Stimulated activated CD4-positive, alpha-beta T cell treated with anti-CD3 and anti-CD28 coated beads, Interleukin-4, amount 100 ng/mL, for 1 hour (primary cell): ENCODE measurements at regions not wholly inside any gene's neighbourhood (a gene's known extent, or its start where the extent isn't known, plus 50 kb on each side); places are given as distances from the start of the nearest gene placed in this dataset.

ENCODE experiments used
- DNase-seq: peaks from one replicate; pipeline ENCODE4 v3.0.0-alpha.2; 2020

DNA sequence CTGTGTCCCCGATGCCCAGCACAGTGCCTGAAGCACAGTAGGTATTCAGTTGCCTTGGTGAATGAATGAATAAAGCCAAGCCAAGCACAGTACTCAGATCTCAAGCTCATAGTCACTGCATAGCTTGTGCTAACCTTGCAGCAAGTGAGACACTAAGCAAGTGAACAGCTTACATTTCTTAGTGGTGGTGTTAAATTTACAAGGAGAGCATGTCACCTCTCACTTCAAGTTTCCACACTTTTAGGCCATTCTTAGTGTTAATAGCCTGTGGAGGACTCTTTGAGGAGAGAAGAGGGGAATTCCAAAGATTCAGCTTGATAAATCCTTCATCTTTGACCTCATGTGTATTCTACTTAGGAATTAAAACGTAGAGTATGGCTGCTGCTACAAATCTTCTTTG, 104.7 kb downstream of the C9orf152 start:
- DNase-seq = no peak

DNA sequence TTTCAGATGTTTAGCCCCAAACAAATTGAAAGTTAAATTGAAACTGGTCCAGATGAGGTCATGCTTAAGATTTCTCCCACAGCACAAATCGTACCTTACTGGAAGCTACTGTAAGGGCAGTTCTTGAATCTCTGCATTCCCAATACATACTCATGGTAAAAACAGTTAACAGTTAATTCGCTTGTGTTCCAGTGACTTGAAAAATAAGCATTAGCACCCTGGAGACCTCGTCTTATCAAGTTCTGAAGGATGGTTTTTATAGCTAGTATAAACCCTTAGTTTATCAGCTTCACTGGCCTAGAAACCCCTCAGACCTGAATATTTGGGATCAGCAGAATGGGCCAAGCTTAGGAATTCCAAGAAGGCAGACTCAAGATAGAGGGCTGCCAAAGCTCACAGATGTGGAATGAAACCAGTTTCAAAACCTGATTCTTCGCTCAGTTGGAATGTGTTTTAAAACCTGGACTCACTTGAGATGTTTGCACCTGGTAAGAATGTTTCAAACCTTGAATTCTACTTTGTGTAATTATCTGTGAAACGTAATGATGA, 103.6 kb downstream of the C9orf152 start:
- no peak for DNase-seq

DNA sequence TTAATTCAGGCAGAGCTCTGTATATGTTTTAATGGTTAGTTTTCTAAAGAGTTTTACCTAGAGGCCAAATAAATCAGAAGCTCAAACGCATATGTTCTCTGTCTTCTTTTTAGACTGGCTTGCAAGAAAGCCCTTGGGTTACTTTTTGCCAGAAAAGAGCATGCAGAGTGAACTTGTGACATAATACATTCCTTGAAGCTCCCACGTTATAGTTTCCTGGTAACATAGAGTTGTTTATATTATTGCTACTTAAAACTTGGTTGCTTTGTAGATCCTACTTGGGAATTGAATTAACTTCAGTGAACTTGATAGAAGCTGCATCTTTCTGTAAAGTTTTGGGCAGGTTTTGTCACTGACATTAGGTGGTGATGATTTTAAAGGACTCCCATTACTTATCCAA, 102.9 kb downstream of the C9orf152 start:
- no peak for DNase-seq

DNA sequence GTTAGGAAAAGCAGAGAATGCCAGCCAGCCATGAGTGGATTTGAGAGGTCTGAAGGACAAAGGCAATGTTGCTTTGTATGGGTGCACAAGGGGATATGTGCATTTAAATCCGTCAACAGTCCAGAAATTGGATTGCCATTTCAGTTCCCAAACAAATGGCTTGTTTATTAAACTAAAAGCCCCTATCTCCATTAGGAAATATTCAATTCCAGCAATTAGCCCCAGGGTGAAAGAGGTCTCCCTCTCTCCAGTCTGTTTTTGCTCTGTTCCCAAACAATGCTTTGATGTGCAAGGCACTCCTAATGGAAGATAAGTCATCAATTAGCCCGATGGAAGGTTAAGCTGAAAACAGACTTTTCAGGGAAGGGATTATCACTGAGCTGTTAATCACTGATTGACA, 101.3 kb downstream of the C9orf152 start:
- no peak for DNase-seq

DNA sequence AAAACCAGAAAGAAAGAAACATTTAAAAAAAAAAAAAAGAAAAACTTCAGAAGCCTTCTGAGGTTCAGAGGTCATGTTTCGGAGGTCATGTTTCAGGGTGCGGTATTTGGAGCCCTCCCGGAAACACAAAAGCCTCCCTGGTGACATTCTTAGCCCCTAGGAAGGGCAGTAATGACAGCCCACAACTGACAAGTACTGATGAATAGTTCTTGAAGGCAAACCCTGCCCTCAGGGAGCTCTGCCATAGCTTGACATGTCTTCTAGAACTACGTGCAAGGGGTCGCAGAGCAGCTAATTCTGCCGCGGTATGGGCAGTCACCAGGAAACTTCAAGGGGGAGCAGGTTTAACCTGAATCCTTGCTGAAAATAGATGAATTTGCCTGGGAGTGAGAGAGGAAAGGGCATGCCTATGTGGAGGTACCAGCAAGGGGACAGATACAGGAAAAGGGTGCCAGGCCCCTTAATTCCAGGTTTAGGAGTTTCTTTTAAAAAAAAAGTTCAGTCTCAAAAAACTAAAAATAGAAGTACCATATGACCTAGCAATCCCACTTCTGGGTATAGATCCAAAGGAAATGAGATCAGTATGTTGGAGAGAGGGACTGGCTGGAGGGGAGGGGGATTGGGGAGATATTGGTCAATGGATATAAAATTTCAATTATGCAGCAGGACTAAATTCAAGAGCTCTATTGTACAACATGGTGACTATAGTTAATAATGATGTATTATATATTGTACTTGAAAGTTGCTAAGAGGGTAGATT, 98.4 kb downstream of the C9orf152 start:
- no peak for DNase-seq

DNA sequence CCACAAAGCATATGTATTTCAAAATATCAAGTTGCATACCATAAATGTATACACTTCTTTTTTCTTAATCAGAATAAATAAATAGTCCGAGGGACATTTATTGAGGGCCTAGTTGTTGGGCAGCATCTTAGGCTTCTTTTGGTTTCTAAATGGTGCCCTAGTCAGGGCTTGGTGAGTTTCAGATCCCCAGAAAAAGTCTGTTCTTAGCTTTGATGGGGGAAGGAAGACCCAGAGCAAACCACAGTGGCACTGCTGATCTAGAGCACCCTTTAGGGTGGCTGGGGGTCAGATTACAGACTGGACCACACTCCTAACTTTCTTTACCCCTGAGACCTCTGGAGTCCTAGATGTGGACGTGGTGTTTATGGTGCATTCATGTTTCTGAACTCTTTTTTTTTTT, 97.8 kb downstream of the C9orf152 start:
- no peak for DNase-seq

DNA sequence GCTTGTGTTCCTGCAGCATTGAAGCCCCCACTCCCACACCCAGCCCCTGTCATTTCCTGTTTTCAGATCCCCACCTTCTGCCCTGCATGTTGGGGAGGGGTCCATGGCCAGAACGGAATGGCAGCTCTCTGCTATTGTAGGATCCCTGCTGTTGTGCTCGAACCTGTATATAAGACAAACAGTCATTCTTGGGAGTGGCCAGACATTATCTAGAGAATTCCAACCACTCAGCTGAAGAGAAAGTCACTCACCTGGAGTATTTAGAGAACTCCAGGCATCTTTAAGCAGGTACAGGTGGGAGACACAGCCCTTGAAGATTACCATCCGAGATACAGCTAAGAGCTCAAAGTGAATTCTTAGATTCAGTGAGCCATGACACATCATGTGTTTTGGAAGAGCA, 96.1 kb downstream of the C9orf152 start:
- DNase-seq = no peak

DNA sequence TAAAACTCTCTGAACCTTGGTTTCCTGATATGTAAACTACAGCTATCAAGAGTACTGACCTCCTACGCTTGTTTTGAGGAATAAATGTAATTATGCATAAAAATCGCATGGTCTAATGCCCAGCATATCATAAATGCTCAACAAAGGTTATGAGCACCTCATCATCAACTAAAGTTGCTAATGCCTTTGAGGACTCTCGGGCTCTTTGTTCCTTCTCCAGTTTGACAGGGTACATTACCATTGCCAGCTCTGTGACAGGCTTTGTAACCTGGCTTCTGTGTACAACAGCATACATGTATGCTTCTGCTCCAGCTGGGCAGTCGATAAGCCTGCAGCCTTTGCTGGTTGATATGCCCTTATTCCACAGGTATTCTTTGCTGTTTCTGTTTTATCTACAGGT, 95.2 kb downstream of the C9orf152 start:
- DNase-seq = no peak

DNA sequence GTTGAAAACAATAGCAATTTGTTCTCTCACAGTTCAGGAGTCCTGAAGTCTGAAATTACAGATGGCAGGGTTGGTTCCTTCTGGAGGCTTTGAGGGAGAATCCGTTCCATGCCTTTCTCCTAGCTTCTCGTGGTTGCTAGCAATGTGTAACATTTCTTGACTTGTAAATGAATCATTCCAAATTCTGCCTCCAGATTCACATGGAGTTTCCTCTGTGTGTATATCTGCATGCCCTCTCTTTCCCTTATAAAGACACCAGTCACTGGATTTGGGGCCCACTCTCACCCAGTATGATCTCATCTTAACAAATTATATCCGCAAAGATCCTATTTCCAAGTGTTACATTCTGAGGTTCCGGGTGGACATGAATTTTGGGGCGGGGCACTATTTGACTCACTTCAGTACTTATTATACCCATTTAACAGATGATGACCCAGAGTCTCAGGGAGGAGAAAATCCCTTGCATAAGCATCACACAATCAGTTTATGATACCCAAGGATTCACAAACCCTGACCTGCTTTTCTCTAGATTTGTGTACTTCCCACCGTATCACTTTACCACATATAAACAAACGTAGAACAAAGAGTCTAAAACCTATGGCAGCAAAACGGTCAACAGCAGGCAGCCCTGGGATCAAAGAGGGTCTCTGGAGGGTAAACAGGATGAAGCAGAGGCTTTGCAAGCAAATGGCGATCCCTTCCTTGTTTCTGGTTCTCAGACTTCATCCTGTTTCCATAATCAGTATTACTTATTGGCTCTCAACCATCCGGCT, 93.7 kb downstream of the C9orf152 start:
- no peak for DNase-seq

DNA sequence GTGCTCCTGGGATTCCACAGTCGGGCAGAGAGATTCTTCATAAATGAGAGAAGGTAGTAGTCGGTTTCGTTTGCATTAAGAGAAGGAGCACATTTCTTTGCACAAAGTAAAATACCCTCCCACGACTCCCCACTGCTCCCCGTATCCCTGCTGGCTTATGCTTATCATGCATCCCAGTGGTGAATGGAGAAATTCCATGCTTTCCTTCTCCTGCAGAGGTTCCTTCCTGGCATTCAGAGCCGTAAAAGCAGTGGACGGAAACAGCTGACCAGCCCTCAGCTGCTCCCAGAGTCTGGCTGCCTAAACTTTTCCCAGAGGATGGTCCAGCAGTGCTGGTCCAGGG, 93.1 kb downstream of the C9orf152 start:
- DNase-seq = no peak

DNA sequence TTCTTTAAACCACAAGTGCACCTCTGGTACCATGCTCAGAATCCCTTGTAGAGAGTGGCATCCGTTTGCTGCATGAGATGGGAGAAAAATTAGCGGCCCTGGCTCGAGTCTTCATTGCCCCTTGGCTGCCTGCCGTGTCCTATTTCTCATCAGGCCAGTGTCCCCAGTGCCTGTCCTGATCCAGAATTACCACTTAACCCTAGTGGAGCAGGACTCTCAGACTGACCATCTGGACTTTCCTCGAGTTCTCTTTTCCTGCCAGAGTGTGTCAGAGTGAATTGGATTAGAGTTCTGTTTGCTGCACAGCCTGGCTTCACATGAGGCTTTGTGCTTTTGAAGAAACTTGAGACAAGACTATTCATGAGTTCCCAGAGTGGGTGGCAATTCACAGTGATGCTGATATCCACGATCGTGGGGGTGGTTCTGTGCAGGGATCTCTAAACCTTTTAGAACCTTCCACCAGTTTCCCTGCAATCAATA, 92.6 kb downstream of the C9orf152 start:
- no peak for DNase-seq

DNA sequence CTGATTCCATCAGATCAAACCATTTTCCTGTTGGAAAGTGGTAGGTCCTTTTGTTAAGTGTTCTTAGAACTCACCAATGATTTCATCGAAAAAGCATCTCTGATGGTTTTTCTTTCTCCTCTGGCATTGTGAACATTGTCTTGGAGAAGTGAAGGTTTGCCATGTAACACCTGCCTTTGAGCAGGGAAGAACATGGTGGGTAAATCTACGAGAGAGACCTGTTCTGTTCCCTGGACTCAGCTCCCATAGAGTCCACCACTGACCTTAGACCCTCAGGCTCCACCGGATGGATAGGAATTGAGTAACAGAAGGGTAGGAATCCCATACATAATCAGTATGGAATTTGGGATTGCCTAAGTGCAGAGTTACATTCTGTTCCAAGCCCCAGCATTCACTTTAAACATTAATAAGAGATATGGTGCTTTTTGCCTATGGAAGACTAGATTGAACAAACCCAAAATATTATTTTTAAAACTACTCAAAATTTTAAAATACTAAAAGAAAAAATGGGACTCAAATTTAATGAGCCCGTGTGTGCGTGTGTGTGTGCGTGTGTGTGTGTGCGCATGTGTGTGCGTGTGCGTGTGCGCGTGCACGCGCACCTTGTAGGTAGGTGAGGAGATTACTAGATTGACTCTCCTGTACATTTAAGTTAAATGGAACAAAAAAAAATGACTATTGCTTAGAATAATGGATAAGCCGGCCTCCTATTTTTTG, 92.0 kb downstream of the C9orf152 start:
- no peak for DNase-seq

DNA sequence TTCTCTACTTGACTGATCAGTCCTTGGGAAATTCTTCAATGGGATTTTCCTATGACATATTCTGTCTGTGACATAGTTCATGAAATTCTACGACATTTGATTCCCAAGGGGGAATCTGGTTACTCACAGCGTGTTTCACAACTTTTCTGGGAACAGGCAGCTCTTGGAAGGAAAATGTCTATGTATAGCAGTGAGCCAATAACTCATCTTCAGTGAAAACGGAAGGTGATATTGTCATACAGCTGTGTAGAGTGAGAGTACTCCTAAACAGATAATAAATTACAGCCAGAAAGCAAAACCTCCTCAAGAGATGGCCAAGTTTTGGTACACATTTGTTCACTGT, 91.4 kb downstream of the C9orf152 start:
- no peak for DNase-seq

DNA sequence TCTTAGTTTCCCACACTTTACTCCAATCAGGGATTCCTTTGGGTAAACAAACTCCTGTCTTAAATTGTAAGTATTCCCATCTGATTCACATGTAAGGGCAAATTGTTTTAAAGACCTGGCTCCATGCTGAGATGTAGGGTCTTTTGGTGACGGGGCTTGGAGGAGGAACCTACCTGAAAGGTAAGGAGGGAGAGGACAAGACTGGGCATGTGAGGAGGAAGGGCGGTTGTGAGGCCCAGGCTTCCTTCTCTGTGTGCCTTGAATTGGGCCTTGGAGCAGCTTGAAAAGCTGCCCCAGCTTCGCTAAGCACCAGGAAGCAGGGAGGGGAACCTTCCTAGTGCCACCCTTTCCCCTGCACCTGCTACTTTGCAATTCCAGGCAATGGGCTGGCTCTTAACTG, 86.8 kb downstream of the C9orf152 start:
- no peak for DNase-seq

DNA sequence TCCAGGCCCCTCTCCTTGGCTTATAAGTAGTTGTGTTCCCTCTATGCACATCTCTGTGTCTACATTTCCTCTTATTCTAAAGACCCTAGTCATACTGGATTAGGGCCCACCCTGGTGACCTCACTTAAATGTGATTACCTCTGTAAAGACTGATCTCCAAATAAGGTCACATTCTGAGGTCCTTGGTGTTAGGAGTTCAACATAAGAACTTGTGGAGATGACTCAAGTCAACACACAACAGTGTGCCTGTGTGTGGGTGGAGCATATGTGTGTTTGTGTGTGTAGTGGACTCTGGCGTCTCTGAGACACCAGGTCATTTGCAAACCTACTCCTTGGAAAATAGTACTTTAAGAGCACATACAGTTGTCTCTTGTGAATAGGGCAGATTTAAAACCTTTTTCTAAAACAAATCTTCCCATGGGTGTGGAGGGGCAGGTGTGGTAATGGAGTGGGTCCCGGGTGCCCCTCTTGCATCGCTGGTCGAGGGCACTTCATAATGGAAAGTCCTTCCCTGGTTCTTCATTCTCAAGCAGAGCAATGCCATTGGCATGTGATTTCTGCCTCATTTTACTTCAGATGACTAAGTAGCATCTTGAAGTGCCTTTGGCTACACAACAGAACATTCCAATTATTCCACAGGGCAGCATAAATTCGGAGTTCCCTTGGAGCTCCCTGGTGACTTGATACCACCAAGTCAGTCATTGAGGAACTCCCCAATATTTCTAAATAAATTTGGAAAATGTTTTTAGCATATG, 84.4 kb downstream of the C9orf152 start:
- DNase-seq = no peak

DNA sequence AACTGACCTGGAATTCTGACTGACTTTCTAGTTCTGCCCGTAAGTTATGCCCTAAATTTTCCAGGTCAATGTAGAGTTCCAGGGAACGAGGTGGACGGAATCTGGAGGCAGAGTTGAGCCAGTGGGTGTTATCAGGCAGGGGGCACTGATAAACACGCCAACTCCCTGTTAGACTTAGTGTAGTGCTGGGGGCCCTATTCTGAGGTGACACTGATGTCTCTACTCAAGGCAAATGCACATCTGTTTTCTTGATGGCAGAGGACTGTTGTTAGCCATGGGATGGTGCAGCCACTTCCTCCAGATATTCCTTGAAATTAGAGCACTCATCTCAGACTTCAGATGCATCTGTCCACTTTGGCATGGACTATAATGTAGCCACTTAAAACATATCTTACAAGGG, 83.5 kb downstream of the C9orf152 start:
- DNase-seq = no peak

DNA sequence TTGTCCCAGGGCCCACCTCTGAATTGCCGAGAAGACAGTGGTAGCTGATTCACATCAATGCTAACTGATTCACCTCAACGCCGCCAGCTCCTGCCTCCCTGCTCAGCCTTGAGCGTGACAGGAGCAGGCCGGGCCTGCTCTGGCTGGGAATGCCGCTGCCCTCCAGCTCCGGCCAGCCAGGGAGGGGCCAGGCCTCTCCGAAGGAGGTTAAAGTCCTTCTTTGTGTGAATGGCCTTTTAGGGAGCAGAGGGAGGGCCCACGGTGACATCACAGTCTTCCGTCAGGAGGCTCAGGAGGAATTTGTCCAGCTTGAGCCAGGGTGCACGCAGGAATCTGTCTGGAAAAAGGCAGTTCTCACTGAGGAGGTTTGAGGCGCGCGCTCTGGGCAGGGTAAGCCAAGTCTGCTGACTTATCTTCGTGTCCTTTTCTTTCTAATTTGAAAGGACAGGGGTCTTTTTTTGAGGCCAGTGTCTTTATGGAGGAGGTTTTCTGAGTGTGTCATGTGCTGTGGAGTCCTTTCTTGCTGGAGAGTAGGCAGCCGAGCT, 82.7 kb downstream of the C9orf152 start:
- no peak for DNase-seq

DNA sequence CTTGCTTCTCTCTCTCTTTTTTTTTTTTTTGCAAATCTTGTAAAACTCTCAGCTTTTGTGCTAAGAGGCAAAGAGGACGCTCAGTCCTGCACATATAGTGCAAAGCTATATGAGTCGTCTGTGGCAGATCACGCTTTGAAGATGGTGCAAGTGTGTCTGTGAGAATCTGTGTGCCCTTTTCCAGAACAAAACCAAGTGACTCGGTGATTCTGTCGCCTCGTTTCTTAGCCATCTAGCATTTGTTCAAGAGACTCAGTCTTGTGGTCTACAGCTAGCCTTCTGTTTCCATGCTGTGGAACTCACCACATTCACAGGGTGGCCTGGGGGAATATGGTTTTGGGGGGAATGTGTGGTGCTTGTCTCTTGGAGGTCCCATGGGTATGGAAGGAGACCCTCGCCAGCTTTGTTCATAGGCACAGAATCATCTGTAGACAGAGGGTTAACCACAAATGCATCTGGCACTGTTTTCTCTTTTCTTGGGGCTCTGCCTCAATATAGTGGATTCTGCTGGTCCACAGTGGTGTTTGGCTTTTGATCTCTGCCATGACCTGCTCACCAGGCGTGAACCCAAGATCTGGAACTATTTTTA, 82.1 kb downstream of the C9orf152 start:
- DNase-seq = no peak

DNA sequence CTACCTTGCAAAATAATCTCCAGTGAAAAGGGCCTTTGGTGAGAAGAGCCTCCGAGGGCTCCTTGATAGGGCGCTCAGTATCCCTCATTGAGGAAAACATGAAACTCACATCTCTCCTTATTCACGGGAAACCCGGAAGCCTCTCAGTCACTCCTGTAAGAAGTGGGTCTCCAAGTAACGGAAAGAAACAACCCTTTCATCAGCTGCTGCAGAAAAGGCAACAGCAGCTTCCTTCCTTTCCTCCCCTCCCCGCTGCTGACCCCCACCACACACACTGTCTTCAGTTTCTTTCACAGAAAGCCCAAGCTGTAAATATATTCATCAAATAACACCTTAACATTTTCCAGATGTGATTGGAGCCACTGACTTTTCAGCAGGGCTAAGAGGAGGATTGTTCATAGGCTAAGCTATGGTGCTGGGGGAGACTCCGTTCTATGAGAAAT, 81.4 kb downstream of the C9orf152 start:
- no peak for DNase-seq

DNA sequence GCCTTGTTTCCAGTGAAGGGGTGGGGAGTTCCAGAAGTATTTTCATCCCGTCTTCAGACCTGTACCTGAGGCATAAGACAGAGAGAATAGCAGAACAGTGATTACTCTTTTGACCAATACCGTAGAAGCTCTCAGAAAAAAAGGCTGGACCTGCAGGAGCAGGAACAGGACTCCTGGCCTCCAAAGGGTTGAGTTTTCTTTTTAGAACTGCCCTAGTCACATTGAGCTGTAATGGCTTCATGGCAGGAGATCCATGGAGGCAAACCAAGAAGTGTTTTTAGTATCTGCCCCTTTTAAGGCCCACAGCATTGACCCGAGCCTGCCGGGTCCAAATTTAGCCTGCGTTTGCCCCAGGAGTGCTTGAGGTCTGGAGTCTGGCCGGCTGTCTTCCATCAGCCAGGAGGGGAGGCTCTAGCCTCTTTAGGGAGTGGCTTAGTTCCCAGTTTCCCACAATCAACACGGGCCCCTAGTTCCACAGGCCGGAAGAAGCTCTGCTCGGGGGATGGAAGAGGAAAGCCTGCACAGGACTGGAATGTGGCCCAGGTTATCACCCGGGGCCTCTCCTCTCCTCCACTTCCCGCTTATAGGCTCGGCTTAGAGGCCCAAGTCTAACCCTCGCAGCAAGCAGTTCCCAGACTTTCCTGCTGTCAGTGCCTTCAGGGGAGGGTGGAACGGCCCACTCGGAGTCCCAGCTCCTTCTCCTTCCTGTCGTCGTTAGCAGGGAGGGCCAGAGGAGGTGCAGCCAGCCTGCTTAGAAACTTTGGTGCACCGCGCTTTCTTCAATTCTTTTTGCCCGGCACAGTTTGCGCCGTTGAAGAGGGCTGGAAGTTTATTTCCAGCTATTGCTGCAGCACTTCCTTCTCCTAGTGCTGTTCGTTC, 80.7 kb downstream of the C9orf152 start:
- no peak for DNase-seq

DNA sequence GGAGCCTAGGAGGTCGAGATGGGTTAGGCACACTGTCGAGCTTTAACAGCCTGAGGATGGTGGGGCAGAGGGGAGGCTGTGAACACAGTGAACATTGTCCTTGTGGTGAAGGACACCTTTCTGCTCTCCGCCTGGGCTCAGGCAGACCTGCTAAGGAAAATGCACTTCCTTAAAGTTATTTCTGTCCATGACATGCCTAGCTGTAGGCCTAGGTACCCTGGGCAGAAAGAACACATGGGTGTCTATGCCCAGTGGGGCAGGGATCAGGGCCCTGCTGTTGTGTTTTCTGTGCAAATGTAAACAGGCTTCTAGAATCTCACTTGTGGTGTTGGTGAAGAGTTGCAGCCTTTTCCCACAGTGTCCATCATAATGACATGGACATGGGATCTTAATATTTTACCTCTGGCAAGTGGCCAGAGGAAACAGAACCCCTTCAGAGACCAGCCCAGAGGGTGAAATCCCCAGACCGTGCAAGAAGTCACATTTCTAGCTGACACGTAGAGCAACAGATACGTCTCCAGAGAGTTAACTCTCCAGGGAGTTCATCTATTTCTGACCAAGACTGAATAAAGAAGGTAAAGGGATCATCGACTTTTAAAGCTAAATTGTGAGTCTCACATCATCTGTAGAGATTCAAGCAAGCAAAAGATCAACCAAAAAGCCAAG, 79.2 kb downstream of the C9orf152 start:
- DNase-seq = no peak
